ENCODE measurements at regions not wholly inside any gene's neighbourhood (a gene's known extent, or its start where the extent isn't known, plus 50 kb on each side); places are given as distances from the start of the nearest gene placed in this dataset.

GRCh38 chr18:38444971-38445803 is 879.6 kb upstream of the CELF4 start:
- Histone ChIP-seq H3K27ac (ENCODE audit: low read depth in 2 of 2, low read length in 2 of 2) (no peak overlapping the region), H3K9ac (ENCODE audit: low read length in 3 of 3) (no peak overlapping the region), H3K9me3 (ENCODE audit: control insufficient read depth in 2 of 3, insufficient read depth in 1 of 3, low read length in 3 of 3) (no peaks in the 10 kb centered on the region), H3K27me3 (ENCODE audit: control insufficient read depth, insufficient read depth, low read length) (no peaks in the 10 kb centered on the region), H3K4me3 (ENCODE audit: low read length in 3 of 3) (no peak overlapping the region), H3K36me3 (ENCODE audit: control insufficient read depth in 2 of 3, insufficient read depth in 3 of 3, low read length in 3 of 3) (no peaks in the 10 kb centered on the region), H3K4me1 (ENCODE audit: control insufficient read depth in 2 of 3, insufficient read depth in 2 of 3, low read depth in 1 of 3, low read length in 3 of 3) (no peaks in the 10 kb centered on the region)
- TF ChIP-seq, protein P1, sequence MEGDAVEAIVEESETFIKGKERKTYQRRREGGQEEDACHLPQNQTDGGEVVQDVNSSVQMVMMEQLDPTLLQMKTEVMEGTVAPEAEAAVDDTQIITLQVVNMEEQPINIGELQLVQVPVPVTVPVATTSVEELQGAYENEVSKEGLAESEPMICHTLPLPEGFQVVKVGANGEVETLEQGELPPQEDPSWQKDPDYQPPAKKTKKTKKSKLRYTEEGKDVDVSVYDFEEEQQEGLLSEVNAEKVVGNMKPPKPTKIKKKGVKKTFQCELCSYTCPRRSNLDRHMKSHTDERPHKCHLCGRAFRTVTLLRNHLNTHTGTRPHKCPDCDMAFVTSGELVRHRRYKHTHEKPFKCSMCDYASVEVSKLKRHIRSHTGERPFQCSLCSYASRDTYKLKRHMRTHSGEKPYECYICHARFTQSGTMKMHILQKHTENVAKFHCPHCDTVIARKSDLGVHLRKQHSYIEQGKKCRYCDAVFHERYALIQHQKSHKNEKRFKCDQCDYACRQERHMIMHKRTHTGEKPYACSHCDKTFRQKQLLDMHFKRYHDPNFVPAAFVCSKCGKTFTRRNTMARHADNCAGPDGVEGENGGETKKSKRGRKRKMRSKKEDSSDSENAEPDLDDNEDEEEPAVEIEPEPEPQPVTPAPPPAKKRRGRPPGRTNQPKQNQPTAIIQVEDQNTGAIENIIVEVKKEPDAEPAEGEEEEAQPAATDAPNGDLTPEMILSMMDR (IDR thresholded peaks at IDR 0.05; ENCODE audit: borderline replicate concordance, extremely low read depth, insufficient read depth): no peak
- FAIRE-seq (no peak), DNase-seq (no peak)
- intact Hi-C loops (cut with DNase I): no loop called here

GRCh38 chr18:38427736-38428135 is 862.1 kb upstream of the CELF4 start:
- DNase-seq: no peak
- no peak for FAIRE-seq
- Histone ChIP-seq H3K4me1 (ENCODE audit: control insufficient read depth in 2 of 3, insufficient read depth in 2 of 3, low read depth in 1 of 3, low read length in 3 of 3) (no peaks in the 10 kb centered on the region), H3K27ac (ENCODE audit: low read depth in 2 of 2, low read length in 2 of 2) (no peak overlapping the region), H3K4me3 (ENCODE audit: low read length in 3 of 3) (no peak overlapping the region), H3K36me3 (ENCODE audit: control insufficient read depth in 2 of 3, insufficient read depth in 3 of 3, low read length in 3 of 3) (no peaks in the 10 kb centered on the region), H3K27me3 (ENCODE audit: control insufficient read depth, insufficient read depth, low read length) (no peaks in the 10 kb centered on the region), H3K9me3 (ENCODE audit: control insufficient read depth in 2 of 3, insufficient read depth in 1 of 3, low read length in 3 of 3) (no peaks in the 10 kb centered on the region), H3K9ac (ENCODE audit: low read length in 3 of 3) (no peak overlapping the region)
- TF ChIP-seq, protein P1 (IDR thresholded peaks at IDR 0.05; ENCODE audit: borderline replicate concordance, extremely low read depth, insufficient read depth): no peak
- intact Hi-C loops (cut with DNase I): no loop called here

DNA sequence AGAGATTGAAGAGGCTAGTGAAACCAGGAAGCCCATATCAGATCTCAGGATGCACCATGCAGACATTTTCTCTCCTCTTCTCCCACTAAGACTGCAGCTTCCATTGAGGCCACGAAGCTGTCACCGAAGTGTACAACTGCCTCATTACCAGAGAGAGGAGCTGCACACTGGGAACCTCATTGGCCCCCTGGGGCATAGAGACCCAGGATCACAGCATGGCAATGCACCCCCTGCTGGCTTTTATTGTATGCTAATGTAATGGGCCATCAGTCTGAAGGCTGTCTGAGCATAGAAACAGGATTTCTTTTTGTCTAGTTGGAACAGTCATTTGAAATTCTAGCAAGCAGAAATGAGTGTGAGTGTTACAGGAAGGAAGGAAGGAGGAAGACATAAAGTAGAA is 861.6 kb upstream of the CELF4 start:
- intact Hi-C loops (cut with DNase I): no loop called here
- H3K27ac ChIP-seq (ENCODE audit: low read depth in 2 of 2, low read length in 2 of 2): no peak overlapping the region
- H3K4me1 ChIP-seq (ENCODE audit: control insufficient read depth in 2 of 3, insufficient read depth in 2 of 3, low read depth in 1 of 3, low read length in 3 of 3): no peaks in the 10 kb centered on the region
- H3K36me3 ChIP-seq (ENCODE audit: control insufficient read depth in 2 of 3, insufficient read depth in 3 of 3, low read length in 3 of 3): no peaks in the 10 kb centered on the region
- no peaks in the 10 kb centered on the region for H3K27me3 ChIP-seq (ENCODE audit: control insufficient read depth, insufficient read depth, low read length)
- TF ChIP-seq, protein P1 (IDR thresholded peaks at IDR 0.05; ENCODE audit: borderline replicate concordance, extremely low read depth, insufficient read depth): no peak
- H3K9ac ChIP-seq (ENCODE audit: low read length in 3 of 3): no peak overlapping the region
- H3K9me3 ChIP-seq (ENCODE audit: control insufficient read depth in 2 of 3, insufficient read depth in 1 of 3, low read length in 3 of 3): no peaks in the 10 kb centered on the region
- no peak overlapping the region for H3K4me3 ChIP-seq (ENCODE audit: low read length in 3 of 3)
- DNase-seq (peak in 1 of 5 donors; percentile 8), FAIRE-seq (no peak)
